ENCODE measurements at regions not wholly inside any gene's neighbourhood (a gene's known extent, or its start where the extent isn't known, plus 50 kb on each side); places are given as distances from the start of the nearest gene placed in this dataset.

GRCh38 chr9:129278391-129279237 is 100.6 kb upstream of the IER5L start:
- TF ChIP-seq EZH2 (IDR thresholded peaks at IDR 0.05) (no peak), POLR2AphosphoS5 (IDR thresholded peaks at IDR 0.05; ENCODE audit: borderline replicate concordance, low read depth, low read length) (no peak), FOXP2 (optimal IDR thresholded peaks at IDR 0.05; ENCODE audit: control extremely low read depth, extremely low read length, insufficient read depth) (no peak)
